Suprapubic skin (tissue), 4 donors: ENCODE measurements at regions not wholly inside any gene's neighbourhood (a gene's known extent, or its start where the extent isn't known, plus 50 kb on each side); places are given as distances from the start of the nearest gene placed in this dataset.

Experiments used
- DNase-seq, 2 donors: peaks; one replicate each; pipeline ENCODE4 v3.0.0-alpha.2; 2019; ENCODE audit warnings: low spot score in 2 of 2
- H3K27ac ChIP-seq: fragments of 200-600 bp; sonication (generic); one replicate; pipeline ENCODE4 v1.5.1; 2019
- H3K27me3 ChIP-seq: fragments of 200-600 bp; sonication (generic); one replicate; pipeline ENCODE4 v1.5.1; 2019
- H3K36me3 ChIP-seq: fragments of 200-600 bp; sonication (generic); one replicate; pipeline ENCODE4 v1.5.1; 2019
- H3K4me1 ChIP-seq: fragments of 200-600 bp; sonication (generic); one replicate; pipeline ENCODE4 v1.5.1; 2019
- H3K4me3 ChIP-seq: fragments of 200-600 bp; sonication (generic); one replicate; pipeline ENCODE4 v1.5.1; 2019; ENCODE audit warnings: mild to moderate bottlenecking
- H3K9me3 ChIP-seq: fragments of 200-600 bp; sonication (generic); one replicate; pipeline ENCODE4 v1.5.1; 2019
- EP300 ChIP-seq: sonication (generic); formaldehyde crosslinking; IDR thresholded peaks from one replicate; pipeline ENCODE4 v1.6.1; 2017; ENCODE audit warnings: antibody characterized with exemption
- POLR2A ChIP-seq, 2 donors: fragments of 450-650 bp; IDR thresholded peaks; one replicate each; pipeline ENCODE4 v1.6.1; 2017; ENCODE audit warnings: antibody characterized with exemption in 2 of 2, mild to moderate bottlenecking in 2 of 2, moderate library complexity in 2 of 2
- POLR2AphosphoS5 ChIP-seq, 3 donors: sonication (generic); formaldehyde crosslinking; IDR thresholded peaks; one replicate each; pipeline ENCODE4 v1.6.1; 2017; ENCODE audit warnings: antibody characterized with exemption in 3 of 3
- WGBS: methylation state at CpG from one replicate; pipeline ENCODE4 v1.1.5; 2018; 5-methylcytosine and 5-hydroxymethylcytosine counted together
- TF ChIP-seq, protein P1 (sequence below), 2 donors: fragments of 200-600 bp in 1 of 2; fragments of 450-650 bp in 1 of 2; sonication (generic) in 1 of 2; IDR thresholded peaks; one replicate each; pipeline ENCODE4 v1.5.1; 2016 to 2019; ENCODE audit warnings: antibody characterized with exemption in 2 of 2, mild to moderate bottlenecking in 1 of 2, moderate library complexity in 1 of 2

DNA sequence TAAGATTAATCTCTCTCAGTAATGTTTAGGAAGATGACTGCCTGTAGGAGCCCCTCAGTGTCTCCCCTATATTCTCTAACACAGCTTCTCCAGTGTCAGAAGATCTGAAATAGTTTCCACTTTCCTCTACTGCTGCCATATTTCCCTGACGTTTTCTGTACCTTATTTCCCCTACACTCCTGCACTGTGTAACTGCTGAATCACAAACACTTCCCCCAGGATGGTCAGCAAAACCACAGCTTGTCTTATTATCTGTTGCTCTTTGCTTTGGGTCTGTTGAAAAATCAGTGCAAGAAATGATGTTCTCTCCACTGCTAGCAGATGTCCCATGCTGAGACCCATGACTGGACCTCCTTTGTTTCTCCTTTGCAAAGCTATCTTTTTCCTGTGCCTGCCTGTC, 441.7 kb downstream of the EPHA4 start:
- H3K4me1 ChIP-seq: no peaks in the 10 kb centered on the region
- 58% methylated on average over 1 of the region's 1 CpG for WGBS

DNA sequence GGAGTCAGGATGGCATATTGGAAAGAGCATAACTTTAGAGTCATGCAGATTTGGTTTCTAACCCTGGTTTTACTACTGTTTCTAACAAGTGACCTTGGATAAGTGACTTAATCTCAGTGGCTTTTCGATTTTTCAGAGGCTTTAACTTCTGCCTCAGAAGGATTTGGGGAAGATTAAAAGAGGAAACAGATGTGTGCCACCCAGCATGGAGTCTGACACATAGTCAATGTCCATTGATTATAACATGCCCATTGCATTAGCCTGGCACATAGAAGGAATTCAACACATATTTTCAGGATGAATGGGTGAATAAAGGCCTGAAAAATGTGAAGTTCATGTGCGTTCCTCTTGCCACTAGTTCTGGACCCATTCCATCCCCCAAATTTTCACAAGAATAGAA, 438.2 kb downstream of the EPHA4 start:
- no peak for DNase-seq
- TF ChIP-seq, protein P1, sequence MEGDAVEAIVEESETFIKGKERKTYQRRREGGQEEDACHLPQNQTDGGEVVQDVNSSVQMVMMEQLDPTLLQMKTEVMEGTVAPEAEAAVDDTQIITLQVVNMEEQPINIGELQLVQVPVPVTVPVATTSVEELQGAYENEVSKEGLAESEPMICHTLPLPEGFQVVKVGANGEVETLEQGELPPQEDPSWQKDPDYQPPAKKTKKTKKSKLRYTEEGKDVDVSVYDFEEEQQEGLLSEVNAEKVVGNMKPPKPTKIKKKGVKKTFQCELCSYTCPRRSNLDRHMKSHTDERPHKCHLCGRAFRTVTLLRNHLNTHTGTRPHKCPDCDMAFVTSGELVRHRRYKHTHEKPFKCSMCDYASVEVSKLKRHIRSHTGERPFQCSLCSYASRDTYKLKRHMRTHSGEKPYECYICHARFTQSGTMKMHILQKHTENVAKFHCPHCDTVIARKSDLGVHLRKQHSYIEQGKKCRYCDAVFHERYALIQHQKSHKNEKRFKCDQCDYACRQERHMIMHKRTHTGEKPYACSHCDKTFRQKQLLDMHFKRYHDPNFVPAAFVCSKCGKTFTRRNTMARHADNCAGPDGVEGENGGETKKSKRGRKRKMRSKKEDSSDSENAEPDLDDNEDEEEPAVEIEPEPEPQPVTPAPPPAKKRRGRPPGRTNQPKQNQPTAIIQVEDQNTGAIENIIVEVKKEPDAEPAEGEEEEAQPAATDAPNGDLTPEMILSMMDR (IDR thresholded peaks at IDR 0.05): no peak
- no peak for TF ChIP-seq POLR2A (IDR thresholded peaks at IDR 0.05)
- TF ChIP-seq POLR2AphosphoS5 (IDR thresholded peaks at IDR 0.05): no peak
- TF ChIP-seq EP300: no peak
- Histone ChIP-seq H3K4me3 (no peak overlapping the region), H3K36me3 (no peaks in the 10 kb centered on the region), H3K4me1 (no peaks in the 10 kb centered on the region), H3K9me3 (no peaks in the 10 kb centered on the region), H3K27ac (no peak overlapping the region), H3K27me3 (no peaks in the 10 kb centered on the region)
- 63% methylated on average over 2 of the region's 2 CpGs for WGBS

More for the DNA sequence above, 441.7 kb downstream of the EPHA4 start:
- Histone ChIP-seq H3K4me3 (no peak overlapping the region), H3K36me3 (no peaks in the 10 kb centered on the region), H3K27me3 (no peaks in the 10 kb centered on the region), H3K27ac (no peak overlapping the region), H3K9me3 (no peaks in the 10 kb centered on the region)
- DNase-seq: no peak
- no peak for TF ChIP-seq POLR2AphosphoS5 (IDR thresholded peaks at IDR 0.05)
- TF ChIP-seq POLR2A (IDR thresholded peaks at IDR 0.05): no peak
- TF ChIP-seq, protein P1 (IDR thresholded peaks at IDR 0.05): no peak
- TF ChIP-seq EP300: no peak

GRCh38 chr2:221134718-221135117, 437.4 kb downstream of the EPHA4 start:
- no peak for DNase-seq
- TF ChIP-seq EP300: no peak
- TF ChIP-seq POLR2A (IDR thresholded peaks at IDR 0.05): no peak
- TF ChIP-seq, protein P1 (IDR thresholded peaks at IDR 0.05): no peak
- TF ChIP-seq POLR2AphosphoS5 (IDR thresholded peaks at IDR 0.05): no peak
- WGBS: 96% methylated on average over 3 of the region's 3 CpGs
- Histone ChIP-seq H3K4me3 (no peak overlapping the region), H3K27ac (no peak overlapping the region), H3K36me3 (no peaks in the 10 kb centered on the region), H3K27me3 (no peaks in the 10 kb centered on the region), H3K9me3 (no peaks in the 10 kb centered on the region), H3K4me1 (no peaks in the 10 kb centered on the region)

DNA sequence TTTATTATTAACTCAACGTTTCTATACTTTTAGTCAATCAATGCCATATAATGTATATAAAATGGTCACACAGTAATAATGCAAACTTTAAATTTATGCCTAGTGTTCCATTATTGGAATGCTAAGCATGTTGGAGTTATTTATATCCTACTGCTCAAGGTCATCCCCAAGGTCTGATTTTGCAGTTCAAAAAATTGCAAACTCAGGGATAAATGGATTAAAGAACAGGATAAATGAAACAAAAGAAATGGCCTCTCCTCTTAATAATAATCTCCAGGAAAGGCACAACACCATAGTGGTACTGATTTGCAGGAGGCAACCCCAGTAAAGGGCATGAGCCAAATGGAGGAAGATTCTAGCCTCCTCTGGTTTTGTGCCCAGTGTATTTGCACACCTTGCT, 436.4 kb downstream of the EPHA4 start:
- H3K4me3 ChIP-seq: no peak overlapping the region
- WGBS: 80% methylated on average over 1 of the region's 1 CpG
- H3K4me1 ChIP-seq: no peaks in the 10 kb centered on the region
- no peak overlapping the region for H3K27ac ChIP-seq
- DNase-seq: no peak
- H3K9me3 ChIP-seq: no peaks in the 10 kb centered on the region
- TF ChIP-seq, protein P1 (IDR thresholded peaks at IDR 0.05): no peak
- H3K27me3 ChIP-seq: no peaks in the 10 kb centered on the region
- H3K36me3 ChIP-seq: no peaks in the 10 kb centered on the region

DNA sequence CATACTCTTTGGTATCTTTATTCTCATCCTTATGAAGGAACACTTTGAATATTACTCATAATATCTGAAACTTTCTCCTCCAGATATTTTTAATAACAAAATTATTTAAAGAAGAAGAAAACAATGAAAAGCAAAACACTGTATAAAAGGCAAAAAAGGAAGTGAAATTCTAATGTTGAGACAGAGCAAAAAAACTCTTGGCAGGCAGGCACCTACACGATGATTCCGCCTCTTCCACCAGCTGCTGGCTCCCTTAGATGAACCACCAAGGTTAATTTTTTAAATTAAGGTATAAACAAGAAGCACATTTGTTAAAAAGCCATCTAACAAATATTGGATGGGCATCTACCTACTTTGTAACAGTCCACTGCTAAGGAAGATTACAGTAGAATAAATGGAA, 434.7 kb downstream of the EPHA4 start:
- Histone ChIP-seq H3K4me1 (no peaks in the 10 kb centered on the region), H3K4me3 (no peak overlapping the region), H3K27me3 (no peaks in the 10 kb centered on the region), H3K9me3 (no peaks in the 10 kb centered on the region), H3K36me3 (no peaks in the 10 kb centered on the region), H3K27ac (no peak overlapping the region)
- 81% methylated on average over 2 of the region's 2 CpGs for WGBS
- no peak for DNase-seq
- TF ChIP-seq POLR2AphosphoS5 (IDR thresholded peaks at IDR 0.05) (no peak), POLR2A (IDR thresholded peaks at IDR 0.05) (no peak), EP300 (no peak)
- TF ChIP-seq, protein P1 (IDR thresholded peaks at IDR 0.05): no peak
